PC-9 (cell line): ENCODE measurements at regions not wholly inside any gene's neighbourhood (a gene's known extent, or its start where the extent isn't known, plus 50 kb on each side); places are given as distances from the start of the nearest gene placed in this dataset.

Source experiments
- CTCF ChIP-seq: fragments of 200-600 bp; sonication (generic); conservative IDR thresholded peaks from 2 replicates; pipeline ENCODE4 v1.6.1; 2017; ENCODE audit warnings: mixed run types, antibody characterized with exemption, mild to moderate bottlenecking, moderate library complexity
- EZH2 ChIP-seq: fragments of 200-600 bp; sonication (generic); IDR thresholded peaks from 2 replicates; pipeline ENCODE4 v1.8.0; 2017; ENCODE audit warnings: antibody characterized with exemption, low read depth

- TF ChIP-seq EZH2 (no peak), CTCF (no peak)
Observed at GRCh38 chr9:14025741-14026140, 288.2 kb downstream of the NFIB start.
